ENCODE measurements at regions not wholly inside any gene's neighbourhood (a gene's known extent, or its start where the extent isn't known, plus 50 kb on each side); places are given as distances from the start of the nearest gene placed in this dataset.

GRCh38 chr15:75145027-75145841, 56.4 kb upstream of the C15orf39 start (continued):
- TF ChIP-seq, protein P1, sequence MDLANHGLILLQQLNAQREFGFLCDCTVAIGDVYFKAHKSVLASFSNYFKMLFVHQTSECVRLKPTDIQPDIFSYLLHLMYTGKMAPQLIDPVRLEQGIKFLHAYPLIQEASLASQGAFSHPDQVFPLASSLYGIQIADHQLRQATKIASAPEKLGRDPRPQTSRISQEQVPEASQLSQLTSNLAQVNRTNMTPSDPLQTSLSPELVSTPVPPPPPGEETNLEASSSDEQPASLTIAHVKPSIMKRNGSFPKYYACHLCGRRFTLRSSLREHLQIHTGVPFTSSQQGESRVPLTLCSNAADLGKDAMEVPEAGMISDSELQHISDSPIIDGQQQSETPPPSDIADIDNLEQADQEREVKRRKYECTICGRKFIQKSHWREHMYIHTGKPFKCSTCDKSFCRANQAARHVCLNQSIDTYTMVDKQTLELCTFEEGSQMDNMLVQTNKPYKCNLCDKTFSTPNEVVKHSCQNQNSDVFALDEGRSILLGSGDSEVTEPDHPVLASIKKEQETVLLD (CRISPR knock-in tag; IDR thresholded peaks at IDR 0.05; ENCODE audit: low read depth) = no peak
- TF ChIP-seq ZNF639 (CRISPR knock-in tag; conservative IDR thresholded peaks at IDR 0.05) (no peak), RFXAP (CRISPR knock-in tag; IDR thresholded peaks at IDR 0.05; ENCODE audit: borderline replicate concordance) (no peak), SRF (IDR thresholded peaks at IDR 0.05; ENCODE audit: low read depth, low read length) (no peak), ZNF44 (CRISPR knock-in tag; IDR thresholded peaks at IDR 0.05) (no peak), GPN1 (CRISPR knock-in tag; IDR thresholded peaks at IDR 0.05; ENCODE audit: borderline replicate concordance) (no peak), STAG1 (CRISPR knock-in tag; IDR thresholded peaks at IDR 0.05) (peak; percentile 90), ZNF619 (CRISPR knock-in tag; IDR thresholded peaks at IDR 0.05) (0 out of 2 replicates have a peak, but pooled peaks have one; percentile 34), U2AF1 (optimal IDR thresholded peaks at IDR 0.05; ENCODE audit: low read depth, low read length) (no peak), ZNF331 (CRISPR knock-in tag; IDR thresholded peaks at IDR 0.05) (no peak), ZNF253 (CRISPR knock-in tag; IDR thresholded peaks at IDR 0.05; ENCODE audit: borderline replicate concordance) (no peak), ZSCAN25 (CRISPR knock-in tag; IDR thresholded peaks at IDR 0.05) (peak; percentile 49; the same call in 1 of the 2 replicates), KDM5B (CRISPR knock-in tag; IDR thresholded peaks at IDR 0.05; ENCODE audit: borderline replicate concordance) (no peak), ATF2 (CRISPR knock-in tag; IDR thresholded peaks at IDR 0.05) (no peak; the same call in 1 of the 2 replicates), MYNN (CRISPR knock-in tag; IDR thresholded peaks at IDR 0.05; ENCODE audit: low read depth) (no peak), KMT2B (CRISPR knock-in tag; IDR thresholded peaks at IDR 0.05) (no peak), NR2C2 (CRISPR knock-in tag; IDR thresholded peaks at IDR 0.05; ENCODE audit: borderline replicate concordance) (0 out of 2 replicates have a peak, but pooled peaks have one; percentile 28), ZMYM3 (CRISPR knock-in tag; IDR thresholded peaks at IDR 0.05) (peak; percentile 16; the same call in 1 of the 2 replicates), NFE2L1 (CRISPR knock-in tag; IDR thresholded peaks at IDR 0.05; ENCODE audit: borderline replicate concordance) (no peak), BCL3 (CRISPR knock-in tag; IDR thresholded peaks at IDR 0.05) (no peak; the same call in 1 of the 2 replicates), PAWR (CRISPR knock-in tag; IDR thresholded peaks at IDR 0.05; ENCODE audit: borderline replicate concordance) (no peak), ZNF564 (CRISPR knock-in tag; IDR thresholded peaks at IDR 0.05) (no peak), NFKB2 (CRISPR knock-in tag; IDR thresholded peaks at IDR 0.05; ENCODE audit: borderline replicate concordance) (no peak)
- TF ChIP-seq, protein P2, sequence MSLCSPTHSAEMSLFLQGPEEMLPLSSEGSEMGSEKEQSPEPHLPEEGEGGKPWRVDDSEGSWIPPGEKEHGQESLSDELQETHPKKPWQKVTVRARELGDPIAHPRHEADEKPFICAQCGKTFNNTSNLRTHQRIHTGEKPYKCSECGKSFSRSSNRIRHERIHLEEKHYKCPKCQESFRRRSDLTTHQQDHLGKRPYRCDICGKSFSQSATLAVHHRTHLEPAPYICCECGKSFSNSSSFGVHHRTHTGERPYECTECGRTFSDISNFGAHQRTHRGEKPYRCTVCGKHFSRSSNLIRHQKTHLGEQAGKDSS (CRISPR knock-in tag; IDR thresholded peaks at IDR 0.05; ENCODE audit: borderline replicate concordance, low read depth) = peak; percentile 84; the same call in 1 of the 2 replicates

Measured in HepG2 (cell line).